HG03095 (cell line): ENCODE measurements at regions not wholly inside any gene's neighbourhood (a gene's known extent, or its start where the extent isn't known, plus 50 kb on each side); places are given as distances from the start of the nearest gene placed in this dataset.
"Not testable (repeated sequence)": the region's sequence is repeated elsewhere in the genome, so short reads cannot be mapped to it uniquely, and the experiment has no call there.

Experiments used
- ATAC-seq: cut with Tn5 transposase; IDR thresholded peaks from one replicate; pipeline ENCODE4 v1.9.1; 2021; ENCODE audit warnings: moderate library complexity; ENCODE audit not compliant: unreplicated experiment

DNA sequence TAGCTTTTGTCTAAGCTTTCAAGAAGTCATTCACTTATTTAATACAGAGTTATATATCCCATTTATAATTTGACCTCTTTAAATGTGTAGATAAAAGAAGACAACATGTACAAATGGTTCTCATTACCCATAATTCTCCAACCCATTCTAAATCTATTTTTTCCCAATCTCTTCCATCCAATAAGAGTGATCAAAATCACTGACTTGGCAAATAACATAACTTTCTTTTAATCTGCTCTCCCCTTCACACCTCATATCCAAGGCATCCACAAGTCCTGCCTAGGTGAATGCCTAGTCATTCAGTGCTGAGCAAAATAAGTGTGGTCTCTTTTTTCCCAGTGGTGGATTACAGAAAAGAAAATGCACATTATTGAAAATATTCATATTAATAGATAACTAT lies 1231.1 kb downstream of the CDH11 start:
- no peak for ATAC-seq

- no peak for ATAC-seq
Observed at GRCh38 chr16:63890081-63890480, 1231.8 kb downstream of the CDH11 start.

DNA sequence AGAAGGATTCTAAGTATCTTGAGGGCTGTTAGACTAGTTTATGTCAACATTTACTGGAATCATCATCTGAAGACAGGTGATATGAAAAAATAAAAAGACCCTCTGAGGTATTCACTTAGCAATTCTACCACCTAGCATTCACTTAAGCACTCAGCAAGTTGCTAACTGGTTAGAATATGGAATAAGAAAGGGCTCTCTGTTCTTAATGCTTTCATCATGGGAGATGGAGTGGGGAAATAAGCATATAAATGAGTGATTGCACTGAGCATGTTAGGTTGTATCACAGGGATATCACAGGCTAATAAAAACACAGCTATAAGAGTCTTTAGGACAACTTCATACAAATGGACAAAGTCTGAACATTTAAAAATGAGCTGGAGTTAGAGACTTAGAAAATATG lies 1238.8 kb downstream of the CDH11 start:
- no peak for ATAC-seq

GRCh38 chr16:63882576-63882975 lies 1239.3 kb downstream of the CDH11 start:
- ATAC-seq = no peak

GRCh38 chr16:63880948-63881347 lies 1240.9 kb downstream of the CDH11 start:
- ATAC-seq = no peak

DNA sequence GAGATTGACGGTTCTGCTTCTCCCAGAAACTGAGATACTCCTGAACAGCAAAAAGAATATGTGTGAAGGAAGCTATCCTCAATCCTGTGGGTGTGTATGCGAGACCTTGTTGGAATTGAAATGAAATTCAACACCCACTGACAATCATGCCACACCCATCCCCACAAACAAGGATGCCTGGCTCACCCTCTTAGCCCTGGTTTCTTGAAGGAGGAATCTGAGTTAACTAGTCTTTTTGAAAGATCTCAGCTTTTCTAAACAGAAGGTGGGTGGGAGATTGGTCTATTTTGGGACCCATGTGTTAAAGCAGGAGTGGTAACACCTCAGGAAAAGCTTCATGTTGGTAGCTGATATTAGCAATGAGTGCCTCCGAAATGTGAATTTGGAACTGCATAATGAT lies 1244.5 kb downstream of the CDH11 start:
- ATAC-seq = no peak

DNA sequence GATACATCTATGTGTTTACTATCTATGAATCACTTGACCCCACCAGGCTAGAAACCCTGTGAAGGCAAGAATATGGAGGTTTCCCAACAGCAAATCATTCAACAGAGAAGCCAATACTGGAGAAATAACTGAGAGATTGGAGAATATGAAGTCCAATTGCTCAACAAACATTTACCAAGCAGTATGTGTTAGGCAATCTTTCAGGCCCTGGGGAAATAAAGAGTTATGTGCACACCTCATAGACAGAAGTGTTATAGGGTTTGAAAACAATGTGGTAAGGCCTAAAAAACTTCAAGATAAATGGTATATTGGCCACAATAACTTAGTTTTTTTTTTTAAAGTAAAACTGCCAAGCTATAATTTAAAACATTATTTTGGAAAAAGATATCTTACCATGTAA lies 1245.8 kb downstream of the CDH11 start:
- no peak for ATAC-seq

DNA sequence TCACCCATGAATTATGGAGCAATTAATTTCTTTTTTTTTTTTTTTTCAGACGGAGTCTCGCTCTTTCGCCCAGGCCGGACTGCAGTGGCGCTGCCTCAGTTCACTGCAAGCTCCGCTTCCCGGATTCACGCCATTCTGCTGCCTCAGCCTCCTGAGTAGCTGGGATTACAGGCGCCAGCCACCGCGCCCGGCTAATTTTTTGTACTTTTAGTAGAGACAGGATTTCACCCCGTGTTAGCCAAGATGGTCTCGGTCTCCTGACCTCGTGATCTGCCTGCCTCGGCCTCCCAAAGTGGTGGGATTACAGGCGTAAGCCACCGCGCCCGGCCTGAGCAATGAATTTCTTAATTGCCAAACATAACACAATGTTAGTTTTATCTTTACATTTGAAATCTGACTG lies 1261.2 kb downstream of the CDH11 start:
- not testable (repeated sequence) for ATAC-seq

- ATAC-seq = no peak
Observed at GRCh38 chr16:63856537-63856936, 1265.3 kb downstream of the CDH11 start.

DNA sequence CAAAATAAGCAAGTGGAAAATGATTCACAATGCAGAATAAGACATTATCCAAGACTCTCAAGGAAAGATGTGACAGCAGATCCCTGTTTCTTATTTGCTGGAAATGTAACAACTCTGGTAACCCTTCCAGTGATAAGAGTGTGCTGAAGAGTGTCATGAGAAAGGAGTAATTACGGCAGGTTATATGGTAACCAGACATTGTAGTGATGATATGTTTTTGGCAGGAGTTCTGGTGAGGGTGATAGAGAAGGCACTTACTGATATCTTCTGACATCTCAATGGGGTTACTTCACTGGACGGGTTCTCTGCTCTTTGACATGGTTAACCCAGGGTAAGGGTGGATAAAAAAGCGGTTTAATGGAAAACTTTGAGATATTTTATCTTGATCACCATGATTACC lies 1270.9 kb downstream of the CDH11 start:
- ATAC-seq = no peak

DNA sequence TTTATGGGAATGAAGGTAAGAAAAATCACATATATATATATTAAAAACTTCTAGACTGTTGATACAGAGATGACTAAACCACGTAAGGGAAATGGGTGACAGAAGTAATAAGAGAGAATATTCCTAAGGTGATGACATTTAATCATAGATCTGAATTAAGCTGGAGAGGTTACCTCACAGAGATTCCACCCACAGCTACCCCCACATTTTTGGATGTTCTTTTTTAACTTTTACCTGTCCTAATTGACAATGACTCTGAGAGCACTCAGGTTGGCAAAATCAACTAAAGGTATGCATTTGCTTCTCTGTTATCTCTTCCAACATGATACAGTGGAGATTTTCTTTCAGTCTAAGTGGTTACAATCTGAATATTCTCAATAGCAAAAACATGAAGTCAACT lies 1280.6 kb downstream of the CDH11 start:
- ATAC-seq = no peak

DNA sequence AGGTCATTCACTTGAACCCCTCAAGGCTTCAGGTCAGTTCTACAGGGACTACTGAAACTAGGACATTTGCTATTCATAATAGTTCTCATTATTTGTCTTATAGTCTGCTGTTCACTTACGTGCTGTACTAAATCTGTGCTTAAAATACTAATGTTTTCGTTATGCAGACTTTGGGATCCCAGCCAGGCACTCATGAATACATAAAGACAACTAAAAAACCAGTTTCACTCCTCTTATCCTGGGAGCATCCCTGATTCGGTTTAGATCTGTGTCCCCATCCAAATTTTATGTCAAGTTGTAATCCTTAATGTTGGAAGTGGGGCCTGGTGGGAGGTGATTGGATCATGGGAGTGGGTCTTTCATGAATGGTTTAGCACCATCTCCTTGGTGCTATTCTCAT lies 1291.8 kb downstream of the CDH11 start:
- no peak for ATAC-seq

- no peak for ATAC-seq
Observed at GRCh38 chr16:63822818-63823217, 1299.0 kb downstream of the CDH11 start.

GRCh38 chr16:63816276-63816675 lies 1305.6 kb downstream of the CDH11 start:
- no peak for ATAC-seq

DNA sequence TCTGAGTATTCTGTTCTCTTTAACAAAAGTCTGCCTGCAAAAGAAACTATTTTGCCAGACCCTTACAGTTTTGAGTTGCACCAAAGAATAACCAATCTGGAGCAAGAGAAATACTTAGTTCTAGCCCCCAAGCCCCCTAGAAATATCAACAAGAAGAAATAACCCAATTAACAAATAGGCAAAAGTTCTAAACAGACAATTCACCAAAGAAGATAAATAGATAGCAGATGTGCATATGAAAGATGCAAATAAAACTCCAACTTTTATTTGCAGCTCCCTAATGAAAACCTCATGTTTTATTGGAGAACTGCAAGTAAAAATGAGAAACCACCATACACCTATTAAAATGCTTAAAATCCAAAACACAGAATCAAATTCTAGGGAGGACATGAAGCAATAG lies 1308.0 kb downstream of the CDH11 start:
- no peak for ATAC-seq

GRCh38 chr16:63808730-63809129 lies 1313.1 kb downstream of the CDH11 start:
- ATAC-seq = no peak

GRCh38 chr16:63806794-63807506 lies 1314.9 kb downstream of the CDH11 start:
- ATAC-seq = no peak

DNA sequence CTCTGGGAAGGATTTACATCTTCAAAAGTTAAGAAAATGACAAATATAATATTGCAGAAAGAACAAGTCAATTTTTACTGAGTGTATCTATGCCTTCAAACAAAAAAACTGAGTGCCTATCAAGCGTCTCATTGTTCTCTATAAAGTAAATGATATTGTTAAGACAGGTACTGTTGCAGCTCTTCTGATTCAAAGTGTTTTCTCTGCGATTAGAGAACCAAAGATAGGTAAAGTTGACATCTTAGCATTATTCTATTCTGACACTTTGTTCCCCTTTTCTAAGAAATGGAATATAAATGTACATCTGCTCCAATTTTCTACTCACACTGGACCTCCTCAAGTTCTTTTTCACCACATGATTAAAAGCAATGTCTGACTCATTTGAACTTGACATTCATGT lies 1317.7 kb downstream of the CDH11 start:
- no peak for ATAC-seq

DNA sequence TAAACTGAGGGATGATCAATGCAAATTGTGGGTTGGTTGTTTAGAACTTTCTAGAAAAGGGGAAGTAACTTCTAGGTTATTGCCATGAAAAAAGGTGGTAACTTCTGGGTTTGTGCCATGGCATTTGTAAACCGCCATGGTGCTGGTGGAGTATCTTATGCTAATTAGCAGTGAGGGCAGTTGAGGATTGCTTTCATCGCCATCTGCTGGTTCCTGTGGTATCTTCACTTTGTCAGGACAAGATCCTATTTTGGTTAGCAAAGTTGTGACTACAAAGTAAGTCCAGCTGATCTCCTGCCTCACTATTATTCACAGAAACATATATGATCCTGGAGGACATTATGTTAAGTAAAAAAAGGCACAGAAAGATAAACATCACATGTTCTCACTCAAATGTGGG lies 1332.3 kb downstream of the CDH11 start:
- no peak for ATAC-seq

GRCh38 chr16:63787014-63787413 lies 1334.8 kb downstream of the CDH11 start:
- no peak for ATAC-seq

GRCh38 chr16:63785170-63785569 lies 1336.7 kb downstream of the CDH11 start:
- no peak for ATAC-seq

DNA sequence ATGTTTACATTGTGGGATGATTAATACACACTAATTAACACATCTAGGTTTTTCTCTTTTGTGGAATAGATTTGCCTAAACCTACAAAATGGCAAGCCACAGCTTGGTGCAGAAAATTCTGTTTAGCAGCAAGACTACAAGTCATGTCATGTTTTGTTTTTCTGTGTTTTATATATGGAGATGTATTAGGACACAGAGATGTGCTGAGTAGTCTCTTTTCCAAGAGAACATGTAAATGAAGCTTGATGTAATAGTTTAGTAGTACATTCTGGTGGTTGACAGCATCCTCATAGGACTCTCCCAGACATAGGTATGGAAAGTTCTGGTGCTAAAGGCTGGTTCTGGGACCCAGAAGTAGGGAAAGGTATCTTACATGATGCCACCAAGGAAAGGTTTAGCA lies 1345.4 kb downstream of the CDH11 start:
- ATAC-seq = no peak

- ATAC-seq = no peak
Observed at GRCh38 chr16:63776034-63776433, 1345.8 kb downstream of the CDH11 start.
